A673 (cell line): ENCODE measurements at regions not wholly inside any gene's neighbourhood (a gene's known extent, or its start where the extent isn't known, plus 50 kb on each side); places are given as distances from the start of the nearest gene placed in this dataset.

Experiments
- EZH2 ChIP-seq: fragments of 200-600 bp; sonication (generic); IDR thresholded peaks from 2 replicates; pipeline ENCODE4 v1.6.1; 2017; ENCODE audit warnings: borderline replicate concordance, low read depth, mild to moderate bottlenecking, mixed read lengths, antibody characterized with exemption, low read length; ENCODE audit not compliant: poor library complexity, severe bottlenecking
- TF ChIP-seq, protein P1 (sequence below): fragments of 300-800, 200-600 bp; sonication (generic); conservative IDR thresholded peaks from 2 replicates; pipeline ENCODE4 v1.5.1; 2017; ENCODE audit warnings: low read depth, mild to moderate bottlenecking, antibody characterized with exemption, low read length, moderate library complexity, mixed read lengths

DNA sequence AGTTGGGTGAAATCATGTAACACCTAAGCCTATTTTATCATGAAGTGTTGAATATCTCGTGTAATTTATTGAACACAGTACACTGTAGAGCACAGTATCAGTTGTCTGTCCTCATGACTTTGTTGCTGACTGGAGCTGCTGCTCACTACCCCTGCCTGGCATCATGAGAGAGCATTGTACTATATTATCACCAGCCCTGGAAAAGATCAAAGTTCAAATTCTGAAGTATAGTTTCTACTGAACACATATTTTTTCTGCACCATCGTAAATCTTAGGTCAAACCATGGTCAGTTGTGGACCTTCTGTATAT is 169.3 kb upstream of the RAI14 start:
- TF ChIP-seq EZH2: no peak
- TF ChIP-seq, protein P1, sequence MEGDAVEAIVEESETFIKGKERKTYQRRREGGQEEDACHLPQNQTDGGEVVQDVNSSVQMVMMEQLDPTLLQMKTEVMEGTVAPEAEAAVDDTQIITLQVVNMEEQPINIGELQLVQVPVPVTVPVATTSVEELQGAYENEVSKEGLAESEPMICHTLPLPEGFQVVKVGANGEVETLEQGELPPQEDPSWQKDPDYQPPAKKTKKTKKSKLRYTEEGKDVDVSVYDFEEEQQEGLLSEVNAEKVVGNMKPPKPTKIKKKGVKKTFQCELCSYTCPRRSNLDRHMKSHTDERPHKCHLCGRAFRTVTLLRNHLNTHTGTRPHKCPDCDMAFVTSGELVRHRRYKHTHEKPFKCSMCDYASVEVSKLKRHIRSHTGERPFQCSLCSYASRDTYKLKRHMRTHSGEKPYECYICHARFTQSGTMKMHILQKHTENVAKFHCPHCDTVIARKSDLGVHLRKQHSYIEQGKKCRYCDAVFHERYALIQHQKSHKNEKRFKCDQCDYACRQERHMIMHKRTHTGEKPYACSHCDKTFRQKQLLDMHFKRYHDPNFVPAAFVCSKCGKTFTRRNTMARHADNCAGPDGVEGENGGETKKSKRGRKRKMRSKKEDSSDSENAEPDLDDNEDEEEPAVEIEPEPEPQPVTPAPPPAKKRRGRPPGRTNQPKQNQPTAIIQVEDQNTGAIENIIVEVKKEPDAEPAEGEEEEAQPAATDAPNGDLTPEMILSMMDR: no peak
